ENCODE measurements at regions not wholly inside any gene's neighbourhood (a gene's known extent, or its start where the extent isn't known, plus 50 kb on each side); places are given as distances from the start of the nearest gene placed in this dataset.

DNA sequence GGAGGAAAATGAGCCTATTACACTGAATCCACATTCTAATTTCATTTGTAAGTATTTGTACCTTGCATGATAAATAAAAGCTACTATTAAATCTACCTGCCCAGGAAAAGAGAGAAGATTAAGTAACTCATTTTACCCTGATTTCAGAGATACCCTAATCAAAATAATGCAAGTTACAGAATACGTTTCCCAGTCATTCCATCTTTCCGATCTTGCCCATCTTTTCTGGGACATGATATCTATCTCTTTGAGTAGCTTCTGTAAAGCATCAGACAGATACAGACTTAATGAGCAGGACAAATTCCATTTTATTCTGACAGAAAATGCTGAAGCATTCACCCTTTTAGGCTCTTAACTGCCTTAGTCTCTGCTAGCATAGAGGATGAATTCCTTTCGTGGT is 56.6 kb downstream of the SPRY2 start:
- FAIRE-seq, result no peak
- DNase-seq (ENCODE audit: insufficient read length, low spot score), result no peak

- FAIRE-seq (no peak), DNase-seq (ENCODE audit: insufficient read length, low spot score) (no peak)
Observed at GRCh38 chr13:80278706-80279105, 62.2 kb downstream of the SPRY2 start.

DNA sequence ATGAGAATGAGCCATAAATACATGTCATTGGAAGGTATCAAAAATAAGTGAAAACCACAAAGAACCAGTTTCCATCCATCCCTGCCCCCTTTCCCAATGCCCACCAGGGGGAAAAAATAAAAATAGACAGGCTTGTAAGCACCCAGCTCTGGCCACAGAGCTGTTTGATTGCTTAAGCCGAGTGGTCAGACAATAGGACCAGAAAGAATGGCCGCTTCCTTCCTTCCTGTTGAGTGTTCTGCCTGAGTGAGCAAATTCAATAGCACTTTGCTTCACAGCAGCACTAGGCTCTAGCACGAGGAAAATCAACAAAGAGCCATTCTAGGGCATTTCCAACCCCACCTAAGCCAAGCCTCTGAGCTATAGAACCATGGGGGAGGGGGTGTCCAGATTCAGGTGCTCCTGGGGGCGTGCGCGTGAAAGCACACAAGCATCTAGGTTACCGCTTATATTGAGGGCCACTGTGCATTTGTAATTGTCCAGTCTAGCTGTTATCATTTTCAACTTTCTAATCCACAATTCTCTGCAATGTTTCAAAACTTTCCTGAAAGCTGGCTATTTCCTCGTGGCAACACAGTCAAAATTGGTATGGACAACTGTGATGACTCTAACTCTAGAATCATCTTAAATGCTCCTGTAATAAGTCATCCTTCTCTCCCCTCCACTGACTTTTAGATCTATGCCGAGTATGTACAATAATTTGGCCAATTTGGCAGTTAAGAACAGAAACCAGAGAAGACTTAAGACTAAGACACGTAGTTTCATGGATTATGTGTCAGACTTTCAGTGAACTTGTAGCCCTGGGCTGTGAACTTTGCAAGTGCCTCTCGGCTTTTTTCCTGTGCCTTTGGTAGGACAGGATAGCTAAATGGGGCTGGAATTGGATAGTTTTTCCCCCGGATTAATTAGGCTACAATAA is 64.3 kb downstream of the SPRY2 start:
- DNase-seq (ENCODE audit: insufficient read length, low spot score) (no peak), FAIRE-seq (no peak)

GRCh38 chr13:80274643-80275042 is 66.3 kb downstream of the SPRY2 start:
- no peak for FAIRE-seq

GRCh38 chr13:80273718-80274117 is 67.2 kb downstream of the SPRY2 start:
- no peak for FAIRE-seq

More at GRCh38 chr13:80274643-80275042, 66.3 kb downstream of the SPRY2 start:
- DNase-seq (ENCODE audit: insufficient read length, low spot score), result no peak

GRCh38 chr13:80265348-80265747 is 75.6 kb downstream of the SPRY2 start:
- FAIRE-seq, result no peak
- DNase-seq (ENCODE audit: insufficient read length, low spot score), result no peak

More at GRCh38 chr13:80273718-80274117, 67.2 kb downstream of the SPRY2 start:
- DNase-seq (ENCODE audit: insufficient read length, low spot score), result no peak

- DNase-seq (ENCODE audit: insufficient read length, low spot score), result no peak
- FAIRE-seq, result no peak
Observed at GRCh38 chr13:80263745-80264513, 77.0 kb downstream of the SPRY2 start.

DNA sequence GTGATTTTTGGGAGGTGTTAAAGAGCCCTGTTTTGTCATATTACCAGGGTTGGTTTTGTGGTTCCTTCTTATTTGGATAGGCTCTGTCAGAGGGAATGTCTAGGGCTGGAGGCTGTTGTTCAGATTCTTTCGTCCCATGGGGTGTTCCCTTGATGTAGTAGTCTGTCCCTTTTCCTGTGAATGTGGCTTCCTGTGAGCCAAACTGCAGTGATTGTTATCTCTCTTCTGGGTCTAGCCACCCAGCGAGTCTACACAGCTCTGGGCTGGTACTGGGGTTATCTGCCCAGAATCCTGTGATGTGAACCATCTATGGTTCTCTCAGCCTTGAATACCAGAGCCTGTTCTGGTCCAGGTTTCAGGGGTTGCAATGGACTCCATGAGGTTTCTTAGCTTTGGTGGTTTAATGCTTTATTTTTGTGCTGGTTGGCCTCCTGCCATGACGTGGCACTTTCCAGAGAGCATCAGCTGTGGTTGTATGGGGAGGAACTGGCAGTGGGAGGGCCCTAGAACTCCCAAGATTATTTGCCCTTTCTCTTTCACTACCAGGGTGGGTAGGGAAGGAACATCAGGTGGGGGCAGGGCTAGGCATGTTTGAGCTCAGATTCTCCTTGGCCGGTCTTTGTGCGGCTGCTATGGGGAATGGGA is 78.8 kb downstream of the SPRY2 start:
- FAIRE-seq (no peak), DNase-seq (ENCODE audit: insufficient read length, low spot score) (no peak)

DNA sequence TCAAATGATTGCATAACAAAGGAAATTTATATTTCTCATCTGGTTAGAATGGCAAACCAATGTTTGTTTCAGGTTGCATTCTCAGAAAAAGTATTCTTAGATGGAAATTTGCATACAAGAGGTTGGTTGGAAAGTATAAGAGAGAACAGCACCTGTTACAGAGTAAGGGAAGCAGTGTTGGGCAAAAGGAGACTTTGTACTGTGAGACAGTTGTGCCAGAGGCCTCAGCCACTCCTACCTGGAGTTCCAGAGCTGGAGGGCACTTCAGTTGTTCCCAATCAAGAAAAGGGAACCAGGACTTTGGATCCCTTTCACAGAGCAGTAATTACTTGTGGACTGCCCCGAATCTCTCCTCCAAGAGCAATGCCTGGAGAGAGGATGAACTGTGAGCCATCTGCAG is 81.8 kb downstream of the SPRY2 start:
- DNase-seq (ENCODE audit: insufficient read length, low spot score) (no peak), FAIRE-seq (no peak)

GRCh38 chr13:80256352-80256932 is 84.5 kb downstream of the SPRY2 start:
- FAIRE-seq, result no peak

GRCh38 chr13:80255946-80256345 is 85.0 kb downstream of the SPRY2 start:
- no peak for FAIRE-seq
- DNase-seq (ENCODE audit: insufficient read length, low spot score), result no peak

More at GRCh38 chr13:80256352-80256932, 84.5 kb downstream of the SPRY2 start:
- DNase-seq (ENCODE audit: insufficient read length, low spot score), result no peak

DNA sequence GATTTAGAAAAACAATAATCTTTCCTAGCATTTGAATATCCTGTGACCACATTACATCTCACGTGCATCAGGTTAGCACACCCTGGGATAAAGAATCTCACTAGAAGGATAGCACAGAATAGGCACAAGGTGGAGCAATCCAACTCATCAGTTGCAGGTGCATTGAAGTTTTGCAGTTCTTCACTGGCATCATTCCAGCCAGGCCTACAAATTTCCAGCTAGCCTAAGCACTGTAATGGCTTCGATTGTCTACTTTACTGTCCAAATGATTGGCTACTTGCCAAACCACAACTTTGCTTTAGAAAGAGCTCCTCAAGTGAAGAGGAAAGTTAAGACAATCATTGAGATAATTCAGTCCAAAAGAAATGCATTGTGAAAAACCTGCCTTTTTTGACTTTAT is 89.5 kb downstream of the SPRY2 start:
- DNase-seq (ENCODE audit: insufficient read length, low spot score) (no peak), FAIRE-seq (no peak)

DNA sequence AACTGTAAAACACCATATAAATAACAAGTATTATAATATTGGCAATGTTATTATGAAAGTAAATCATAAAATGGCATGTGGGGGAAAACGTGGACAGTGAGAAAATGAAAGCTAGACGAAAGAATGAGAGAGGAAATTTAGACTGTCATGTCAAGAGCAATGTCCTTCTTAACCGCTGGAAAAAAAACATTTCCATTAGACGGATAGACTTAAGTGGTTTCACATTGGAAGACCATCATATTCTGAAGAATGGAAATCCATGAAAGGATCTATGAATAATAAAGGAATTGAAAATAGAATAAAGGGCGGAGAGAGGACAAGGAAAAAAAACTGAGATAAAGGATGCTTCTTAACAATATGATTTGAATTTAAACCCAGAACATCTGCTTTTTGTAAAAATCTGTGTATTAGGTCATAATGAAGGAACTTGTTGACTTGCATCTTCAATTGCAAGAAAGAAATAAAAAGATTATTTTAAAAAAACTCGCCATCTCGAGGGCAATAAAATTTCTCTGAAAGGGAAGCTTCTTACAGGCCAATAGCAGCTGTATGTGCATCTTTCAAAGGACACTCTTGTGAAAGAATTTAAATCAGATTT is 90.6 kb downstream of the SPRY2 start:
- FAIRE-seq, result no peak
- DNase-seq (ENCODE audit: insufficient read length, low spot score), result no peak

DNA sequence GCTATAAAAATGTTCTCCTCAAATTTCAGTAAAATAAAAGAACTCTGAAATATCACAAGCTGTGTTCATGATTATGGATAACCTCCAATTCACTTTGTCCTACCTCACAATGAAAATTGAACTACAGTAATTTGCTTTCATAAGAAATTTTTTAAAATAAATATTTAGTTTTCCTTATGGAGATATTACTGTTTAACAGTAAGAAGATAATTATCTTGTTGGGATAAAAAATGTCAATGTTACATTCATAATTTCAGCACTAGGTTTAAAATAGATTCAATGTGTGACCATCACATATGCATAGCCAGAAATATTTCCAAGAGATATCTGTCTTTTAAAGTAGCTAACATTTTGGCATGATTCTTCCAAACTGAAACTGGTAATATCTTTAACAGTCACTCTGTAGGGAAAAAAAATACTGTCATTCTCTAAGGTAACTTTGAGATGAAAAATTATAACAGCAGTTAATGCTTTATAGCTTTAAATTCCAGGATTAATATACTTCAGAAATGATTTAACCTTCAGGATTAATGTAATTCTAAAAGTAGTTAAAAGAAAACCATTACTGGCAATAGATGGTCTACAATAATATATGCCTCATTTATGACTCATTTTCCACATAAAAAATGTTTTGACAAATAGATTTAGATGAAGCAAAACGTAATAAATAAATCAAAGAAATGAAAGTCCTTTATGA is 91.3 kb downstream of the SPRY2 start:
- DNase-seq (ENCODE audit: insufficient read length, low spot score), result no peak
- no peak for FAIRE-seq

GRCh38 chr13:80245162-80245733 is 95.7 kb downstream of the SPRY2 start:
- FAIRE-seq, result no peak
- no peak for DNase-seq (ENCODE audit: insufficient read length, low spot score)

DNA sequence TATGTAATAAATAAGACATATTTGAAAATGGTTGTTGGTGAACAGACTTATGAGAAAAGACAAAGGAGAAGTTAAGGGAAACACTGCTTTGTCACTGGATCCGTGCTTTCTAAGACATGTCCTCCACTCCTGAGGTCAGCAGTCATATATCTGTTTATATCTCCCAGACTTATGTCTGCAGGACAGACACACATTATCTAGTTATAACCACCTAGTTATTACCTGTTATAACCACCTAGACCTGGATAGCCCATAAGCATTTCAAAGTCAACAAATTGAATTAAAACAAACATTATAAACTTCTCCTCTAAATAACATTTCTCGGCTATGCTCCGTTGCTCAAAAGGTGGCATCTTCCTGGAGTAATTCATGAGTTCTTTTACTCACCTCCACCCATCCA is 96.4 kb downstream of the SPRY2 start:
- DNase-seq (ENCODE audit: insufficient read length, low spot score) (no peak), FAIRE-seq (no peak)

DNA sequence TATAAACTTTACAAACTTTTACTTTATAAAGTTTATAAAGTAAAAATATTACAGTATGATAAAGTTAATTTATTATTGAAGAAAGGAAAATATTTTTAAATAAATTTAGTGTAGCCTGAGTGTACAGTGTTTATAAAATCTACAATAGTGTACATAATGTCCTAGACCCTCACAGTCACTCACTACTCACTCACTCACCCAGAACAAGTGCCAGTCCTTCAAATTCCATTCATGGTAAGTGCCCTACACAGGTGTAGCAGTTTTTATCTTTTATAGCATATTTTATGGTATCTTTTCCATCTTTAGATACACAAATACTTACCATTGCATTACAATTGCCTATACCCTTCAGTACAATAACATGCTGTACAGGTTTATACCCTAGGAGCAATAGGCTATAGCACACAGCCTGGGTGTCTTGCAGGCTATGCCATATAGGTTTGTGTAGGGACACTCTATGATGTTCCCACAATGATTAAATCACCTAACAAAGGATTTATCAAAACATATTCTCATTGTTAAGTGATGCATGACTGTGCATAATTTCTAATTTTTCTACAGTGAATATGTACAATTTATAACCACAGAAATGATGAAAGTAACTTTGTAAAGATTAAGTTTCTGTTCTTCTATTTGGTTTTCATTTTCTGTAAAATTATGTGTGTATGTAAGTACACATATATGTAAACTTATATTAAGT is 98.0 kb downstream of the SPRY2 start:
- no peak for FAIRE-seq
- DNase-seq (ENCODE audit: insufficient read length, low spot score), result no peak

DNA sequence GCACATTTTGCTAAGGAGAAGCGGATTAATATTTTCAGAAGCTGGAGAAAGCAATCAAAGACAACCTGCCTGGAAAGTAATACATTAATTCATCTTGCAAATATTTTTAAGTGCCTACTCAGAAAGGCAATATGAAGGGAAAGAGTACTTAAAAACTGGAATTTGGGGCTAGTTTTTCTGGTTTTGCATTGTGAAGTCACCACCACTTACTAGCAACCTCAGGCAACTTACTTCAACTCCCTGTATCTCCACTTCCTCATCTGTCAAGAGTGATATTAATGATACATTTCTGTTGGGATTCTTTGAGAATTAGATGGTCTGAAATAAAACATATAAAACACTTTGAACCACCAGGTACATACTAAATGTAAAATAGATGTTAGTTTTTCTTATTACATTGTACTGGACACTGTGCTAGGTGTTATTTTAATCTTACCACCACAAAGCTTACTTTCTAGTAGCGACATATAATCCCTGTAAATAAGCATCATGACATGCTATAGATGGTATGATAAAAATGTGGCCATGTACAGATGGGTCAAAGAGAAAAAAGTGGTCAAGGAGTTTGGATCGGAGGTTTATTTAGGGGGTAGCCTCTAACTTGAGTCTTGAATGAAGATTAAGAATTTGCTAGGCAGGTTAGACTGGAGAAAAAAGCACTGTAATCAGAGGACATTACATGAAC is 101.2 kb downstream of the SPRY2 start:
- no peak for DNase-seq (ENCODE audit: insufficient read length, low spot score)
- no peak for FAIRE-seq
